ENCODE measurements at regions not wholly inside any gene's neighbourhood (a gene's known extent, or its start where the extent isn't known, plus 50 kb on each side); places are given as distances from the start of the nearest gene placed in this dataset.

DNA sequence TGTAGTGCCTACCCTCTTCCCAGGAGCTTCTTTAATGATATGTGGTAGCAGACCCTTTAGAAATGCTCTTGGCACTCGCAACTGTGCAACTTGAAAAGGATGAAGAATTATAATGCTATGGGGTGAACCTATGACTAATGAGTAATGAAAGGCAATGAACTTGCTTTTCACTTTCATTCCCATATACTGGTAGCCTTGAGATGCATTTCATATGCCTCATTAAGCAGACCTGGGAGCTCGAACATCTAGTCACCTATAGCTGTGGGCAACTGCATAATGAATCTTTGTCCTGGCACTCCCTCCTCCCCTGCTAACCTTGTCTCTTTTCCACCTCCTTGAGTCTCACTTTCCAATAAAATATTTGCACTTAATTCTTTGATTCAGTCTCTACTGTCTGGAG, 605.9 kb upstream of the DAB2 start:
- no peak for DNase-seq

DNA sequence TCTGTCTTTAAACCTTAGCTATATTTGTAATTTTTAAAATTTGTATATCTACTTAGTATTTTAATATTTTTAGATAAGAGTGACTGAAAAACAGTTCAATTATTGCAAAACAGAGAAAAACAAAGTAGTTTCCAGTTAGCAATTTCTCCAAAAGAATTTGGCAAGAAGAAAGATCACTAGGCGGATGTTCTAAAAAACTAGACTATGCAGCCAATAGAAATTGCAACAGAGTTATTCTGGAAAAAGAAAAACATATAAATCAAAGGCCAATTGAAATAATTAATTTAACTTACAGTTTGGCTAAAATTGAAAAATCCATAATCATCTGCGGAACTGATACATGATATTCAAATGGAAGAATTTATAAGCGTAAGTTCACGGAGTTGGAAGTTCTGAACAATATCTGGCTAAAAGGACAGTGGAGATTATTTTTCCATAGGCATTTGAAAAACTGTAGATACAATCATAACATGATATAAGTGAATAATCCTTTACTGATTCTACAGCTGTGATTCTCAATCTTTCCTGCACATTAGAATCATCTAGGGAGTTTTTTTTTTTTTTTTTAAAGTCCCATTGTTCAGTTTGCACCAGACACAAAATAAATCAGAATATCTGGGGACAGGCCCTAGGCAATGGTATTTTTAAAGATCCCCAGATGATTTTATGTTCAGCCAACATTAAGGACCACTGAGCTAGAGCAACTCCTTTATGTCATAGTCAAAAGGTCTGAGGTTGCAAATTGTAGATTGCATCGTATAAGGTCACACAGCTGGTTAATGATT, 605.1 kb upstream of the DAB2 start:
- DNase-seq, result no peak

DNA sequence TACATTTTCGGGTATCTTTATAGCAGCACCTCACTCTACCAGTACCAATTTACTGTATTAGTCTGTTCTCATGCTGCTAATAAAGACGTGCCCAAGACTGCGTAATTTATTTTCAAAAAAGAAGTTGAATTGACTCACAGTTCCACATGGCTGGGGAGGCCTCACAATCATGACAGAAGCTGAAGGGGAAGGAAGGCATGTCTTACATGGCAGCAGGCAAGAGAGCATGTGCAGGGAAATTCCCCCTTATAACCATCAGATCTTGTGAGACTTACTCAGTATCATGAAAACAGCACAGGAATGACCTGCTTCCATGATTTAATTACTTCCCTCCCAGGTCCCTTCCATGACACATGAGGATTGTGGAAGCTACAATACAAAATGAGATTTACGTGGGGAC, 602.6 kb upstream of the DAB2 start:
- DNase-seq, result no peak

DNA sequence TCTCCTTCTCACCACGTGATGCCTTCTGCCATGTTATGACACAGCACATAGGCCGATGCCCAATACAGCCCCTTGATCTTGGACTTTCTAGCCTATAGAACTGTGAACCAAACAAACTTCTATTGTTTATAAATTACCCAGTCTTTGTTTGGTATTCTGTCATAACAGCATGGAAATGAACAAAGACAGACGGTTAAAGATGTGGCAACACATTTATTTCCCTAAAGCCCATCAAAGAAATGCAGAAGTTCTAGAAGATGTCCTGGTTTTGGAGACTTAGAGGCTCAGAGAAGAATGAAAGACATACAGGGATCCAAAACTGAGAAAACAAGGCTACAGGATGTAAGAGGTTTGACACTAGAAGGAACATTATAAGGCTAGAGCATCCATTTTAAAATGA, 600.8 kb upstream of the DAB2 start:
- DNase-seq, result no peak

DNA sequence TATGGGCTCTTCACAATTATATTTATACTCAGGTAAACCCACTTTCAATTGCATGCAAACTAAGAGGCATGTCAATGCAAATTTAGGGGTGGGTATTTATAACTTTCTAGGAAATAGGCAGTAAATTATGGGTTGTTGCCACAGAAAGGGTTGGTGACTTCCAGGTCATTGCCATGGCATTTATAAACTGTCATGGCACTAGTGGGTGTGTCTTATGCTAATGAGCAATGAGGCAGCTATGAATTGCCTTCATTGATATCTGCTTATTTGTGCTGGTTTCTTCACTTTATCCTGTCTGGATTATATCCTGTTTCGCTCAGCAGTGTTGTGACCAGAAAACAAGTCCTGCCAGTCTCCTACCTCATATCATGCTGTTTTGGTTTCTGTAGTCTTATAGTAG, 597.3 kb upstream of the DAB2 start:
- no peak for DNase-seq

DNA sequence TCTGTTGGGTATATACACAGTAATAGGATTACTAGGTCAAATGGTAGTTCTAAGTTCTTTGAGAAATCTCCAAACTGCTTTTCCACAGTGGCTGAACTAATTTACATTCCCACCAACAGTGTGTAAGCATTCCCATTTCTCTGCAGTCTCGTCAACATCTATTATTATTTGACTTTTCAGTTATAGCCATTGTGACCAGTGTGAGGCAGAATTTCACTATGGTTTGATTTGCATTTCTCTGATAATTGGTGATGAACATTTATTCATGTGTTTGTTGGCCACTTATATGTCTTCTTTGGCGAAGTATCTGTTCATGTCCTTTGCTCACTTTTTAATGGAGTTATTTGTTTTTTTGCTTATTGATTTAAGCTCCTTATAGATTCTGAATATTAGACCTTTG, 596.2 kb upstream of the DAB2 start:
- no peak for DNase-seq

DNA sequence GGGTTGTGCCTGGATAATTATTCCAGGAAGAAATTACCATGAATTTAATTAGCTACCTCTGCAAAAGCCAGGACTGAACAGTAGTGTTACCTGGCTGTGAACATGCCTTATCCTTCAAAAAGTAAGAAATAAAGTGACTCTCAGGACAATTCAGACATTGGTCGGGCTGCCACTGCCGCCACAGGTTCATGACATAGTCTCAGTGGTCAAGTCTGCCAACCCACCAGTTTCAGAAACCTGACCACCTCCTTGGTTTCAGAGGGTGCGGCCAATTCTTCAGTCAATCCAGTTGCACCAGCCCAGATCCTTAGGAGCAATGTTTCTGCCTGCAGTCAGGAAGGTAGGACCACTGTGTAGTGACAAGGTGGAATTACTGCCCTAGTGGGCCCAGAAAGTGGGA, 593.1 kb upstream of the DAB2 start:
- no peak for DNase-seq

DNA sequence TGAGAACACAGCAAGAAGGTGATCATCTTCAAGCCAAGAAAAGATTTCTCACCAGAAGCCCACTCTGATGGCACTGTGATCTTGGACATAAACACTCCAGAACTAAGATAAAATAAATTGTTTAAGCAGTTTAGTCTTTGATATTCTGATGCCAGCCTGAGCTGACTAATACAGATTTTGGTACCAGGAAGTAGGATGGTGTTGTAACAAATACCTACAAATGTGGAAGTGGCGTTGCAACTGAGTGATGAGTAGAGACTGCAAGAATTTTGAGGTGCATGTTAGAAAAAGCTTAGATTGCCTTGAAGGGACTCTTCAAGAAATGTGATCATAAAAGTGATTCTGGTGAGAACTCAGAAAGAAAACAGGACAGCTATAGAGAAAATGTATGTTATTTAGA, 592.4 kb upstream of the DAB2 start:
- DNase-seq, result no peak

DNA sequence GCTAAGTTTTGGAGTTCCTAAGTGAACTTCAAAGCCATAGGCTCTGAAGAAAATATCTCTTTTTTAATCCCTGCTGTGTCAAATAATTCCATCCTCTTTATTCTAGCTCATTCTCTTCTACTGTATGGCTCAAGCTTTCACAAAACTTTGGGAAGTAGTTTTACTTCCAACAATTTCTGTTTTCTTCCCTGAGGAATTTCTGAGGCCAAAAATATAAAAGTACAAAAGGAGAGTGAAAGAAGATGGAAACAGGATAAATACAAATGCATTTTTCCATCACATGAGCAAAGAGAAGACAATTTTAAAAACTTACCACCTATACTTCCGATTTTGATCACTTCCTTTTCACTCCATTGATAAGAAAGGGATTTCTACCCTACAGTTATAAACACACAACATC, 585.7 kb upstream of the DAB2 start:
- DNase-seq, result no peak

DNA sequence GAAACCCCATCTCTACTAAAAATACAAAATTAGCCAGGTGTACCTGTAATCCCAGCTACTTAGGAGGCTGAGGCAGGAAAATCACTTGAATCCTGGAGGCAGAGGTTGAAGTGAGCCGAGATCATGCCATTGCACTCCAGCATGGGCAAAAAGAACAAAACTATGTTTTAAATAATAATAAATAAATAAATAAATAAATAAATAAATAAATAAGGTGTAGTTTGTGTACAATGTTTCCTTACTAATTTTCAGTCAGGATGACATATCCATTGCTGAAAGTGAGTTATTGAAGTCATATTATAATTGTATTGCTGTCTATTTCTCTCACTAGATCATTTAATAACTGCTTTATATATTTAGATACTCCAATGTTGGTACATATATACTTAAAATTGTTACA, 581.5 kb upstream of the DAB2 start:
- DNase-seq, result no peak

DNA sequence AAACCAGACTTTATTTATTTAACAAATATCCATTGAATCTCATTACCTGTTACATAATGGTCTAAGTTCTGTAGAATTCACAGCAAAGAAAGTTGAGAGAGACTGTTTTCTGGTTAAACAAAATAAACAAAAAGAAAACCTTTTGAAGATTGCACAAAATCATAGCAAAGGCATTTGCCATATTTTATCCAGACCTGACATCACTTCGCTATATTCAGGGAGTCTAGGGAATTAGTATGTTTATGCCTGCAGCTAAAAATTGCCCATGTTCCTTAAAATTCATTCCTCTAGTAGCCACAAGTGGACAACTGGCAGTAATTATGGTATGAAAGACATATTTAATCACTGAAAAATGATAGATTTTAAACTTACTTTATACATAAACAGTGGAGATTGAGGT, 577.0 kb upstream of the DAB2 start:
- no peak for DNase-seq

DNA sequence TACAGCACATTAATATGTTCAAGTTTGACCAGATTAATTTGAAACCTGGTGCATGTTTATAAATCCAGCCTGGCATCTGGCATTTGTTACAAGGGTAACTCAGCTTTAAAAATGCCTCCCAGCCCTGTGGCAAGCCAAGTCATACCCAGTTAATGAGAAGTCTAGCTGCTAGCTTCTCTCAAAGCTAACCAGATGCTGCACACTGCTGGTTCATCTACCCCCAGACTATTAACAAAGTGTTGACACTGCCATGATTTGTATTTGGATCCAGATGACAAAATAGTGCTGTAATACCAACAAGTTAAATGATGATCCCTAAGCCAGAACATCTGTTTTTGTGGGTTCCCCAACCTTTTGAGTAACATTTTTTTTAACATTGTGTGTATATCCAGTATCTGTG, 573.7 kb upstream of the DAB2 start:
- no peak for DNase-seq

DNA sequence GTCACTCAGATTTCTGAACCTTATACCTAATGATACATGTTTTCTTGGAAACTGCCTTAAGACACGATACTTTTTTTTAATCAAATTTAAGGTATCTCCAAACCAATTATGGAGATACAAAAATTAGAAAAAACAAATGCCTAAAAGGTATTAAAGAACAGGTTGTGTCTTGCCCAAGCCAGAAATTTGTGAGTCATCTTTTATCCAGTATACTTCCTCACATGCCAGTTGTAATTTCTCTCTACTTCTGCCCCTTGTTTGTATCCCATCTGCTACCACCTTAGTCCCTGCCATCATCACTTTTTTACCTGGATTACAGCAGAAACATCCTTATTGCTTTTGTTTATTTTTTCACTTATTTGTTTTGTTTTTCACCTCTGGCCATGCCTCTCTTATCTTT, 571.2 kb upstream of the DAB2 start:
- no peak for DNase-seq

DNA sequence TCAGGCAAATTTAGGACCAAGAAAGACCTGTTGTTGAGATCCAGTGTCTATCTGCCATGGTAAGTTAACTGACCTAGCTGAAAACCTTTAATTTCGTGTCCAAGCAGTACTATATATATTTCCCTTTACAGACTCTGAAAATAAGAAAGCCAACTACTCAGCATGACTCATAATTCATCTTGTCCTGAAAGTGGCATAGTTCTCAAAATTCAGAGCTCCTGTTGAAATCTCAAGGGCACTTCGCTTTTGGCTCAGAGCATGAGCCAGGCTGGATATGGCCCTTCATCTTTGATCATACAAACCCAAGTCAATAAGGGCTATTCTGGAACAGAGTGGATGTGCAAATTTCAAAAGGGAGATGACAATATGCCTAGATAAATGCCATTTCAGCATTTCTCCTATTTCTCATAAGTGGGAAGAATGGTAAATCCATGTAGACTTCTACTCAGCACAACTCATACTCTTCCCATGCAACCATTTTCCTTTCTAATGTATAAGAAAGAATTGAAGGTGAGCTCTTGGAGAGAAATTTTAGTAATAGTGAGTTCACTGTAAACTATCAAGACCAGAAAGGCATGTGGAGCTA, 567.9 kb upstream of the DAB2 start:
- no peak for DNase-seq

DNA sequence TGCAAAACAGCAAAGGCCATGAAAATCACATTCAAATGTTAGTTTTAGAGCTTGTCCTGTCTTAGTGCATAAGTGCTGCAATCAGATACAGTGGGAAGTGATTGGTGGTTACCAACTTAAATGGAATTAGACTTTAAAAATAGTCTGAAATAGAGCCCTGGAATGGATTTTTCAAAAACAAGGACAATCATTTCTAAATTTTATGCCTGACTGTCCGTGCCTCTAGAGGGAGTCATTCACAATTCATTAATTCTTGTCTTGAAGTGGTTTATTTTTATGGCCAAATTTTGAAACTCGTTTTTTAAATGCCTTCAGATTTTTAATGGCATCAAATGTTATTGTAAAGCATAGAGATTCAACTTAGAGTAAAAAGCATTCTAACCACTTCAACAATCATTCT, 561.8 kb upstream of the DAB2 start:
- DNase-seq, result no peak

DNA sequence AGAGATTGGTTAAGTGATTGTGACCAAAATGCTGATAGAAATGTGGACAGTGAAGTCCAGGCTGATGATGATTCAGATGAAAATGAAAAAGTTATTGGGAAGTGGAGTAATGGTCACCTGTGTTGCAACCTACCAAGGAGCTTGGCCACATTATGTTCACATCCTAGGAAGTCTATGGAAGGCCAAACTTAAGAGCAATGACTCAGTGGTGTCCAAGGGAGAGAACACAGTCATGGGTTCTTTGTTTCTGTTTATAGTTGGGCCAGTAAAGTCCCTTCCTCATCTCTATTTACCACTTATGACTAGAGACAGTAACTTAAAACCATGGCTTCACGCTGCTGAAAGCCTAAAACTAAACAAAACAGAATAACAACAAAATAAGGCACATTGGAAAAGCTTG, 555.3 kb upstream of the DAB2 start:
- no peak for DNase-seq

DNA sequence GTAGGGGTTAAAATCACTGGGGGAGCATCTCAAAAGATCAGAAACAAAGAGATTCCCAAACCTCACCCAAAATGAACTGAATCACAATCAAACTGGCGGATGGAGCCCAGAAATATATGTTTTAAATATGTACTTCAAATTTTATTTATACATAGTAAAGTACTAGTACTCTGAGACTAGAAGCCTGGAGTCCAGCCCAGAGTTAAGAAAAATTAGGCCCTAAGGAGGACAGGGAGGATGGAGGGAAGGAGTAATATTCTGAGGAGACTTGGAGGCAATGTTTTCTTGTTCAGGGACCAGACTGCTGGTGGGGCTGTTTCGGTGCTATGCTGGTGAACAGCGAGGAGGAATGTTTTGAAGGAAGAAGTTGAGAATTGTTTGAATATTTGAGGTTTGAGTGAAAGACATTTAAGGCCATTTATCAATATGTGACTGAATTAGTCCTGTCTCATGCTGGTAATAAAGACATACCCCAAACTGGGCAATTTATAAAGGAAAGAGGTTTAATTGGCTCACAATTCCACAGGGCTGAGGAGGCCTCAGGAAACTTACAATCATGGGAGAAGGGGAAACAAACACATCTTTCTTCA, 552.4 kb upstream of the DAB2 start:
- DNase-seq, result no peak

DNA sequence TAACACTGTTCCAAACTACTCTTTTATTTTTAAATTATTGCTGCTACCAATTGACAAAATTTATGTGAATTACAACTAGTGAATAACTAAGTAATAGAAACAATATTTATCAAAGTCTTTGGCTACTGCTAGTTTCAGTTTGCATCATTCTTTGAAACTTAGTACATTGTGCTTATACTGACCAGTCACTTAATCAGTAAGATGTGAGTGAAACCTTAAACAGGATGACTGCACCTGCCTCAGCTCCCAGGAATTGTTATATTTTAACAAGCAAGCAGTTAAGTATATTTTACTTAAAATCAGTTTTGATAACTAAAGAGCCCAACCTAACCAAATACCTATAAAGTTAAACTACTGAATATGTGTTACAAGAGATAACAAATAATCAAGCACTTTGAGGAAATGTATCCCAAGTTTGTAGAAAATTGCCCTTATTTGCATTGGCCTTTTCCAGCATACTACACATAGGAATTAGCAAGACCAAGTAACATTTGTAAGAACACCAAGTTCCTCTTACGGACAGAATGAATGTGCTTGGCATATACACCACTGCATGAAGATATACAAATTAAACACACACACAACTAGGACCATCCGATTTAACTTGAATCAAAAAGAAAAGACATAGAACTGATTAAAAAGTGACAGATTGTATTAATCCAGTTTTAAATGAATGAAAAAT, 545.5 kb upstream of the DAB2 start:
- DNase-seq, result no peak

DNA sequence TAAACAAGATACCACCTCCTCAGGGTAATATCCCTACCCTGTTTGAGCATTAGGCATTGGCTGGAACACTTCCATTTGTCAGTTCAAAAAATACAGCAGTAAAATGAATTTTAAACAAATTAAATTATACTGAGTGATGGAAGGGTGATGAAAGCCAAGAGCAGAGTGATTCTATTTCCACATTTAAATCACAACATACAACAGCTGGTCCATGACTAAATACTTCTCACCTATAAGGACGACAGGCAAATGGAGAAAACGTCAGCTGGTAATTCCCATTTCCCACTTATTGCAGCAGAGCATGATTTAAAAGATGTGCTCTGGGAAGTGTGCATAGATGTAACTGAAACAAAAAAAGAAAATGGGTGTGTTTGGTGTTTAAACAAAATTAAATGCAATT, 543.6 kb upstream of the DAB2 start:
- DNase-seq, result no peak

DNA sequence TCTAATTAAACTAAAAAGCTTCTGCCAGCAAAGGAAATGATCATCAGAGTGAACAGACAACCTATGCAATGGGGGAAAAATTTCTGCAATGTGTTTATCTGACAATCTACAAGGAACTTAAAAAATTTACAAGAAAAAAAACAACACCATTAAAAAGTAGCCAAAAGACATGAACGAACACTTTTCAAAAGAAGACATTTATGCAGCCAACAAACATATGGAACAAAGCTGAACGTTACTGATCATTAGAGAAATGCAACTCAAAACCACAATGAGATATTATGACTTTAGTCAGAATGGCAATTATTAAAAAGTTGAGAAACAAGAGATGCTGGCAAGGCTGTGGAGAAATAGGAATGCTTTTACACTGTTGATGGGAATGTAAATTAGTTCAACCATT, 530.4 kb upstream of the DAB2 start:
- DNase-seq, result no peak

DNA sequence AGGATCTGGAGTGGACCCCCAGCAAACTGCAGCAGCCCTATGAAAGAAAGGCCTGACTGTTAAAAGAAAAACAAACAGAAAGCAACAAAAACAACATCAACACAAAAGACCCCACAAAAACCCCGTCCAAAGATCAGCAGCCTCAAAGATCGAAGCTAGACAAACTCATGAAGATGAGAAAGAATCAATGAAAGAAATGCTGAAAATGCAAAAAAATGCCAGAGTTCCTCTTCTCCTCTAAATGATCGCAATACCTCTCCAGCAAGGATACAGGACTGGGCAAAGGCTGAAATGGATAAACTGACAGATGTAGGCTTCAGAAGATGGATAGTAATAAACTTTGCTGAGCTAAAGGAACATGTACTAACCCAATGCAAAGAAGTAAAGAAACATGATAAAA, 526.3 kb upstream of the DAB2 start:
- DNase-seq, result no peak

DNA sequence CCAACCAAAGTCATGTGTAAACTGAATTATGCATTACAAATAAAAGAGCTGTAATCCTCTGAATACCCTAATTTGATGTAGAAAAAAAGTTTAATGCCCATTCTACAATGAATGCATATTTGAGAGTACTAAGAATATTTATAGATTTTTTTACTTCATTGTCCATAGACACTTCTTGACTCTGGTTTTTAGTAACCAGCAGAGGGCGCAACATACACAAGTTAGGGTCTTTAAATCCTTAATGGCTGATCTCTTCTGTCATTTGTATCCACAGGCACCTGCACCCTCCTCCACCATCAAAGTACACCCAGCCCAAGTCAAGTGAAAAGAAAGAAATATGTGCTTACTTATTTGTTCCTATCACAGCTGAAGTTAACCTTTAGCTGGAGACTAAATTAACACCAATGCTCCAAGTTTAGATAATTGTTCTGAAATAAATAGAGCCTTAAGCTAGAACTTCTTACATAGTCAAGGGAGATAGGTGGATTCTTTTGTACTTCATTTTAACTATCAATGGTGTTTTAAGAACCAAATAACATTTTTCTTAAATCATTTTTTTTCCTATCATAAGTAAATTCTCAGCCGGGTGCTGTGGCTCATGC, 524.2 kb upstream of the DAB2 start:
- no peak for DNase-seq

DNA sequence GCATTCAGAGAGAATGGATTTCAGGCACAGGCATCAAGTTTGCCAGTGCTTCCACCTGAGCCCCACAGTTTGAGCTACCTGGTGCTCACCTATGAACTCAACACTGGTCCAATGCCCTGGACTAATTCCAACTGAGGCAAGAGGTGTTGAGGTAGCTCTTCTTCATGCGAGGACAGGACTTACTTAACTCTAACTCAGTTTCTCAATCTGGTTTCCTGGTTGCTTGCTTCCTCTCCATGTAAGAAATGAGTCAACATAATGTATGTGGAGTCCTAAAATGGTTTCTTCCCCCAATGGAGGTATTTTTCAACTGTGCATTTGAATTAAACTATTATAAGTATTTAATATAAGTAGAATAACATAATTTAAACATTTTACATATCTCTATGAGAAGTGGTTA, 523.6 kb upstream of the DAB2 start:
- no peak for DNase-seq

DNA sequence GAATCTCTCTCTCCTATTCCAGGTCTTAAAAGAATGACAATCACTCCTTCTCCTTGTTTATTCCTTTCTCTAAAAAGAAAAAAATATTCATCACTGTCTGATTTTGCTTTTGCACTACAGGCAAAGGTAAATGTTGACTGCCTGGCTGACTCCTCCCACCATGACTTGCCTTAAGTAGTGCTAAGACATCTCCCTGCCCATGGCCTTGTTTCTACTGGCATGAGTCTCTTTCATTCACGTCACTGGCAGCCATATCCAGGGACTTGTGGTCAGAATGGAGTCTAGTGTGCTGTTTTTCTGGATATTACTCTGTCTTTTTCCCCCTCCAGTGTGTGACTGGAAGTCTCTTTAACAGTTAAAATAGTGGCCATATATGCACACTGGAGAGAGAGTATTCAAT, 522.9 kb upstream of the DAB2 start:
- no peak for DNase-seq
